ENCODE measurements at regions not wholly inside any gene's neighbourhood (a gene's known extent, or its start where the extent isn't known, plus 50 kb on each side); places are given as distances from the start of the nearest gene placed in this dataset.

DNA sequence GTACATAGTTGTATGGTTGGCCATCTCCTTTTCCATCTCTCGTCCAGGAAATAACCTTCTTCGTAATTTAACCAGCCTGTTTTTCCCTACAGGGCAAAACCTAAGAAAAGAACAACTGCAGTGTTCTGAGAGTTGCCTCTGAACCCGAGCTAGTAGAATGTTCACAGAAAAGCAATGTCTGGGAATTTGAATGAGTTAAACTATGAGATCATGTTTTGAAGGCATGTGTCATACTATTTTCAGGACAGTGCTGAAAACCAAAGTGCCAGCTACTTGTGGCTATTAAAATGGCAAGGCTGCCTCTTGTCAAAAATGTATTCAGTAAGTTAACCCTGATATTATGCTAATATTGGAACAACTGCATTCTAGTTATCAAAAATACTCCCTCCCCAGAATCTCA is 482.9 kb upstream of the SPRED2 start:
- TF ChIP-seq, protein P1, sequence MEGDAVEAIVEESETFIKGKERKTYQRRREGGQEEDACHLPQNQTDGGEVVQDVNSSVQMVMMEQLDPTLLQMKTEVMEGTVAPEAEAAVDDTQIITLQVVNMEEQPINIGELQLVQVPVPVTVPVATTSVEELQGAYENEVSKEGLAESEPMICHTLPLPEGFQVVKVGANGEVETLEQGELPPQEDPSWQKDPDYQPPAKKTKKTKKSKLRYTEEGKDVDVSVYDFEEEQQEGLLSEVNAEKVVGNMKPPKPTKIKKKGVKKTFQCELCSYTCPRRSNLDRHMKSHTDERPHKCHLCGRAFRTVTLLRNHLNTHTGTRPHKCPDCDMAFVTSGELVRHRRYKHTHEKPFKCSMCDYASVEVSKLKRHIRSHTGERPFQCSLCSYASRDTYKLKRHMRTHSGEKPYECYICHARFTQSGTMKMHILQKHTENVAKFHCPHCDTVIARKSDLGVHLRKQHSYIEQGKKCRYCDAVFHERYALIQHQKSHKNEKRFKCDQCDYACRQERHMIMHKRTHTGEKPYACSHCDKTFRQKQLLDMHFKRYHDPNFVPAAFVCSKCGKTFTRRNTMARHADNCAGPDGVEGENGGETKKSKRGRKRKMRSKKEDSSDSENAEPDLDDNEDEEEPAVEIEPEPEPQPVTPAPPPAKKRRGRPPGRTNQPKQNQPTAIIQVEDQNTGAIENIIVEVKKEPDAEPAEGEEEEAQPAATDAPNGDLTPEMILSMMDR (IDR thresholded peaks at IDR 0.05), result no peak
- no peak for TF ChIP-seq POLR2A (IDR thresholded peaks at IDR 0.05)
